ENCODE measurements at regions not wholly inside any gene's neighbourhood (a gene's known extent, or its start where the extent isn't known, plus 50 kb on each side); places are given as distances from the start of the nearest gene placed in this dataset.

DNA sequence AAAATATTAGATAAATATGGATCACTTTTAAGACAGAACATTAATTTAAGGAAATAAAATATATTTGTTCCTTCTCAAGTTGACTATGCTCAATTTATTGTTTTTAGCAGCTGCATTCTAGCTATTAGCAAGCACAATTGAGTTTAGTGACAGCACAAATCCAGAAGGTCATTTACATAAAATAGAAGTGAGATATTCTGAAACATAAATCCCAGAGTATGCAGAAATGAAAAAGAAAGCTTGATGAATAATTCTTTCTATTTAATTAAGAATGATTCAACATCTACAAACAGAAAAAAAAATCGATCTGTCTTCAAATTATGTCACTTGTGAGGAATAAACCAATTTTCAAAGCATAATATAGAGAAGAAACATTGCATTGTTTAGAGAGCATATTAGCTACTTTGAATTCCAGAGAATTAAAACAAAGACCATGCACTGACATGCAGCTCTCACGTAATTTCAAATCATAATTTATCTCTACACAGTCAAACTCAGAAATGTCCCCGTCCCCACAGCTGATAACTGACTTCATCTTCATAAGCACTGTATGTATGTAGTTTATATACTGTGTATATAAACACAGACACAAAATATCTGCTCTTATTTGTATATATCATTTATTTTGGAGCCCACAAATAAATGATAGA, 458.4 kb downstream of the TMX3 start:
- TF ChIP-seq, protein P1, sequence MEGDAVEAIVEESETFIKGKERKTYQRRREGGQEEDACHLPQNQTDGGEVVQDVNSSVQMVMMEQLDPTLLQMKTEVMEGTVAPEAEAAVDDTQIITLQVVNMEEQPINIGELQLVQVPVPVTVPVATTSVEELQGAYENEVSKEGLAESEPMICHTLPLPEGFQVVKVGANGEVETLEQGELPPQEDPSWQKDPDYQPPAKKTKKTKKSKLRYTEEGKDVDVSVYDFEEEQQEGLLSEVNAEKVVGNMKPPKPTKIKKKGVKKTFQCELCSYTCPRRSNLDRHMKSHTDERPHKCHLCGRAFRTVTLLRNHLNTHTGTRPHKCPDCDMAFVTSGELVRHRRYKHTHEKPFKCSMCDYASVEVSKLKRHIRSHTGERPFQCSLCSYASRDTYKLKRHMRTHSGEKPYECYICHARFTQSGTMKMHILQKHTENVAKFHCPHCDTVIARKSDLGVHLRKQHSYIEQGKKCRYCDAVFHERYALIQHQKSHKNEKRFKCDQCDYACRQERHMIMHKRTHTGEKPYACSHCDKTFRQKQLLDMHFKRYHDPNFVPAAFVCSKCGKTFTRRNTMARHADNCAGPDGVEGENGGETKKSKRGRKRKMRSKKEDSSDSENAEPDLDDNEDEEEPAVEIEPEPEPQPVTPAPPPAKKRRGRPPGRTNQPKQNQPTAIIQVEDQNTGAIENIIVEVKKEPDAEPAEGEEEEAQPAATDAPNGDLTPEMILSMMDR (conservative IDR thresholded peaks at IDR 0.05): no peak
- TF ChIP-seq EZH2 (IDR thresholded peaks at IDR 0.05; ENCODE audit: low read depth): no peak
